Endothelial cell of umbilical vein (primary cell): ENCODE measurements at regions not wholly inside any gene's neighbourhood (a gene's known extent, or its start where the extent isn't known, plus 50 kb on each side); places are given as distances from the start of the nearest gene placed in this dataset.

ENCODE experiments used
- BruUV-seq: library from RNA; stranded (reverse); fragments of 400-500 nt; replicated peaks from 2 replicates; lab custom pipeline; 2021; lab: Mats Ljungman, UMichigan
- CTCF ChIA-PET: fragments of 300-600, 350-600 bp; sonication (Branson Sonifier 250); formaldehyde crosslinking; loops from one replicate; lab custom pipeline; 2021; ENCODE audit warnings: antibody characterized with exemption, inconsistent platforms; lab: Charles Lee
- POLR2A ChIA-PET: fragments of 300-600, 350-600 bp; sonication (Branson Sonifier 250); formaldehyde crosslinking; loops from one replicate; lab custom pipeline; 2021; ENCODE audit warnings: antibody characterized with exemption, inconsistent platforms; lab: Charles Lee
- DNase-seq: peaks from one replicate; pipeline ENCODE4 v3.0.0-alpha.2; 2011; ENCODE audit warnings: low read depth, low spot score
- FAIRE-seq: peaks from 2 replicates; lab custom pipeline; 2011; peaks lifted over from hg19 to GRCh38; lab: Jason Lieb, UNC
- H2AFZ ChIP-seq: 2 replicates; pipeline ENCODE4 v1.6.0; 2012; ENCODE audit warnings: low read depth, low read length, control low read depth, inconsistent platforms
- H3K27ac ChIP-seq: 2 replicates; pipeline ENCODE4 v1.5.1; 2011; ENCODE audit warnings: low read depth, mild to moderate bottlenecking, control low read depth, low read length, moderate library complexity; ENCODE audit not compliant: insufficient read depth
- H3K27me3 ChIP-seq, 2 experiments: 2 replicates each; pipeline versions ENCODE4 v1.6.0 to v1.6.1; 2011; ENCODE audit warnings: low read length in 2 of 2, mixed read lengths in 1 of 2; ENCODE audit not compliant: control insufficient read depth in 2 of 2, insufficient read depth in 2 of 2
- H3K36me3 ChIP-seq, 2 experiments: 2 replicates in 1 of 2; 3 replicates in 1 of 2; pipeline ENCODE4 v1.5.1; 2011; ENCODE audit warnings: low read length in 2 of 2, mild to moderate bottlenecking in 1 of 2, moderate library complexity in 1 of 2; ENCODE audit not compliant: control insufficient read depth in 2 of 2, insufficient read depth in 2 of 2; ENCODE audit errors: extremely low read depth in 1 of 2
- H3K4me1 ChIP-seq: 3 replicates; pipeline ENCODE4 v1.5.1; 2011; ENCODE audit warnings: mild to moderate bottlenecking, low read length; ENCODE audit not compliant: control insufficient read depth, insufficient read depth; ENCODE audit errors: extremely low read depth
- H3K4me2 ChIP-seq: 2 replicates; pipeline ENCODE4 v1.6.1; 2011; ENCODE audit warnings: low read length, control low read depth, mixed read lengths; ENCODE audit not compliant: insufficient read depth
- H3K4me3 ChIP-seq, 3 experiments: fragments of 200-600 bp in 1 of 3; sonication (generic), shearing (Covaris generic) in 1 of 3; replicated peaks in 1 of 3; 2 replicates each; pipeline ENCODE4 v1.5.1; 2011 to 2016; ENCODE audit warnings: control low read depth in 3 of 3, low read length in 3 of 3, mild to moderate bottlenecking in 2 of 3, inconsistent platforms in 1 of 3, low read depth in 1 of 3, moderate library complexity in 1 of 3; ENCODE audit not compliant: insufficient read depth in 1 of 3
- H3K79me2 ChIP-seq: 2 replicates; pipeline ENCODE4 v1.6.0; 2012; ENCODE audit warnings: low read length, inconsistent platforms; ENCODE audit not compliant: control insufficient read depth, insufficient read depth
- H3K9ac ChIP-seq: replicated peaks from 2 replicates; pipeline ENCODE3; 2011; ENCODE audit warnings: low read length, control low read depth; ENCODE audit not compliant: insufficient read depth; ENCODE audit errors: extremely low read depth
- H3K9me1 ChIP-seq: replicated peaks from 3 replicates; pipeline ENCODE4 v1.6.0; 2011; ENCODE audit warnings: mild to moderate bottlenecking, low read length; ENCODE audit not compliant: control insufficient read depth, insufficient read depth; ENCODE audit errors: extremely low read depth
- H3K9me3 ChIP-seq: replicated peaks from 2 replicates; pipeline ENCODE4 v1.5.1; 2012; ENCODE audit warnings: low read length, inconsistent platforms; ENCODE audit not compliant: control insufficient read depth, insufficient read depth
- H4K20me1 ChIP-seq: replicated peaks from 2 replicates; pipeline ENCODE3; 2011; ENCODE audit warnings: mild to moderate bottlenecking, low read length; ENCODE audit not compliant: control insufficient read depth, insufficient read depth; ENCODE audit errors: extremely low read depth
- EZH2 ChIP-seq: IDR thresholded peaks from 2 replicates; pipeline ENCODE4 v1.6.1; 2012; ENCODE audit warnings: borderline replicate concordance, low read depth, mild to moderate bottlenecking, moderate library complexity, low read length, inconsistent platforms; ENCODE audit not compliant: severe bottlenecking
- FOS ChIP-seq: IDR thresholded peaks from 2 replicates; pipeline ENCODE4 v1.6.1; 2011; ENCODE audit warnings: mild to moderate bottlenecking, low read length, moderate library complexity, borderline replicate concordance; ENCODE audit not compliant: insufficient read depth
- GATA2 ChIP-seq: IDR thresholded peaks from 2 replicates; pipeline ENCODE4 v1.7.0; 2011; ENCODE audit warnings: low read depth, mild to moderate bottlenecking, moderate library complexity, mixed read lengths, low read length; ENCODE audit not compliant: insufficient read length, insufficient read depth
- JUN ChIP-seq: IDR thresholded peaks from 2 replicates; pipeline ENCODE4 v1.6.1; 2011; ENCODE audit warnings: borderline replicate concordance, low read depth; ENCODE audit not compliant: insufficient read length, insufficient read depth
- MYC ChIP-seq: IDR thresholded peaks from one replicate; pipeline ENCODE4 v1.6.1; 2011; ENCODE audit warnings: mild to moderate bottlenecking, low read depth, low read length
- POLR2A ChIP-seq: IDR thresholded peaks from 2 replicates; pipeline ENCODE4 v1.6.1; 2012; ENCODE audit warnings: low read depth, mild to moderate bottlenecking, control low read depth, low read length
- POLR2AphosphoS5 ChIP-seq: IDR thresholded peaks from 2 replicates; pipeline ENCODE4 v1.6.1; 2012; ENCODE audit warnings: low read depth, mild to moderate bottlenecking, control low read depth, low read length, moderate library complexity; ENCODE audit not compliant: insufficient read depth
- dilution Hi-C: fragments of 300-500 bp; cut with MboI; formaldehyde crosslinking; loops from one replicate; pipeline ENCODE4 v1.15.0; 2019; ENCODE audit warnings: low sequenced_read_pairs; ENCODE audit not compliant: extremely low pct_ligation_motif_present
- intact Hi-C: fragments of 100-400 bp; cut with micrococcal nuclease; formaldehyde crosslinking; loops from one replicate; pipeline ENCODE4 v1.10.0; 2022
- TF ChIP-seq, protein P1 (sequence below), 2 donors: IDR thresholded peaks; 1 replicate in 1 of 2; 2 replicates in 1 of 2; pipeline ENCODE4 v1.5.1; 2011; ENCODE audit warnings: low read length in 2 of 2, mild to moderate bottlenecking in 2 of 2, moderate library complexity in 2 of 2, control low read depth in 1 of 2, inconsistent platforms in 1 of 2, low read depth in 1 of 2; ENCODE audit not compliant: insufficient read depth in 1 of 2; ENCODE audit errors: extremely low read depth in 1 of 2
- TF ChIP-seq, protein P2 (sequence below): IDR thresholded peaks from 2 replicates; pipeline ENCODE4 v1.6.1; 2011; ENCODE audit not compliant: insufficient read depth, insufficient read length

- no peak overlapping the region for H2AFZ ChIP-seq
- intact Hi-C loops = no loop called here
- H3K4me2 ChIP-seq = no peak overlapping the region
- CTCF ChIA-PET = no interaction called here
- no peak overlapping the region for H3K9ac ChIP-seq
- POLR2A ChIA-PET = no interaction called here
- H3K4me3 ChIP-seq = no peak overlapping the region
- no peaks in the 10 kb centered on the region for H4K20me1 ChIP-seq
- H3K27ac ChIP-seq = no peak overlapping the region
- no peaks in the 10 kb centered on the region for H3K36me3 ChIP-seq
- H3K9me1 ChIP-seq = no peaks in the 10 kb centered on the region
- H3K79me2 ChIP-seq = no peaks in the 10 kb centered on the region
- dilution Hi-C loops = no loop called here
- H3K27me3 ChIP-seq = no peaks in the 10 kb centered on the region
- TF ChIP-seq POLR2A (no peak), EZH2 (no peak), JUN (no peak), FOS (no peak), GATA2 (no peak), MYC (no peak), POLR2AphosphoS5 (no peak)
- TF ChIP-seq, protein P1, sequence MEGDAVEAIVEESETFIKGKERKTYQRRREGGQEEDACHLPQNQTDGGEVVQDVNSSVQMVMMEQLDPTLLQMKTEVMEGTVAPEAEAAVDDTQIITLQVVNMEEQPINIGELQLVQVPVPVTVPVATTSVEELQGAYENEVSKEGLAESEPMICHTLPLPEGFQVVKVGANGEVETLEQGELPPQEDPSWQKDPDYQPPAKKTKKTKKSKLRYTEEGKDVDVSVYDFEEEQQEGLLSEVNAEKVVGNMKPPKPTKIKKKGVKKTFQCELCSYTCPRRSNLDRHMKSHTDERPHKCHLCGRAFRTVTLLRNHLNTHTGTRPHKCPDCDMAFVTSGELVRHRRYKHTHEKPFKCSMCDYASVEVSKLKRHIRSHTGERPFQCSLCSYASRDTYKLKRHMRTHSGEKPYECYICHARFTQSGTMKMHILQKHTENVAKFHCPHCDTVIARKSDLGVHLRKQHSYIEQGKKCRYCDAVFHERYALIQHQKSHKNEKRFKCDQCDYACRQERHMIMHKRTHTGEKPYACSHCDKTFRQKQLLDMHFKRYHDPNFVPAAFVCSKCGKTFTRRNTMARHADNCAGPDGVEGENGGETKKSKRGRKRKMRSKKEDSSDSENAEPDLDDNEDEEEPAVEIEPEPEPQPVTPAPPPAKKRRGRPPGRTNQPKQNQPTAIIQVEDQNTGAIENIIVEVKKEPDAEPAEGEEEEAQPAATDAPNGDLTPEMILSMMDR (IDR thresholded peaks at IDR 0.05; ENCODE audit: extremely low read depth in 1 of 2, insufficient read depth in 1 of 2, low read depth in 1 of 2, low read length in 2 of 2) = no peak
- TF ChIP-seq, protein P2, sequence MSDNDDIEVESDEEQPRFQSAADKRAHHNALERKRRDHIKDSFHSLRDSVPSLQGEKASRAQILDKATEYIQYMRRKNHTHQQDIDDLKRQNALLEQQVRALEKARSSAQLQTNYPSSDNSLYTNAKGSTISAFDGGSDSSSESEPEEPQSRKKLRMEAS = no peak
- FAIRE-seq (no peak), DNase-seq (no peak)
- H3K4me1 ChIP-seq = no peaks in the 10 kb centered on the region
- no TSS peak for BruUV-seq
- H3K9me3 ChIP-seq = peaks cover 4% of the 10 kb centered on the region
These were observed 297.6 kb downstream of the CHL1 start for GRCh38 chr3:494190-494589.
